PFSK-1 (cell line): ENCODE measurements at regions not wholly inside any gene's neighbourhood (a gene's known extent, or its start where the extent isn't known, plus 50 kb on each side); places are given as distances from the start of the nearest gene placed in this dataset.

Experiments
- FOXP2 ChIP-seq: optimal IDR thresholded peaks from 2 replicates; pipeline ENCODE3; 2011; ENCODE audit warnings: borderline replicate concordance, control low read depth, inconsistent platforms; ENCODE audit not compliant: insufficient read depth; ENCODE audit errors: extremely low read length, extremely low read depth
- POLR2AphosphoS5 ChIP-seq: IDR thresholded peaks from 2 replicates; pipeline ENCODE4 v1.6.1; 2012; ENCODE audit warnings: low read depth, mild to moderate bottlenecking, control low read depth, low read length, moderate library complexity
- REST ChIP-seq, 2 experiments: IDR thresholded peaks; 2 replicates each; pipeline versions ENCODE4 v1.6.1 to v1.8.0; 2011 to 2012; ENCODE audit warnings: low read depth in 2 of 2, low read length in 2 of 2, control low read depth in 1 of 2, inconsistent platforms in 1 of 2, mild to moderate bottlenecking in 1 of 2, moderate library complexity in 1 of 2; ENCODE audit not compliant: insufficient read depth in 1 of 2
- SIN3A ChIP-seq: IDR thresholded peaks from 2 replicates; pipeline ENCODE4 v1.6.1; 2012; ENCODE audit warnings: mild to moderate bottlenecking, low read length, moderate library complexity, borderline replicate concordance; ENCODE audit not compliant: insufficient read depth
- TAF1 ChIP-seq: IDR thresholded peaks from 2 replicates; pipeline ENCODE4 v1.6.1; 2012; ENCODE audit warnings: low read length, control low read depth, borderline replicate concordance; ENCODE audit not compliant: insufficient read depth

- TF ChIP-seq SIN3A: no peak
Measured at GRCh38 chr13:105538346-105538745, 997.1 kb downstream of the EFNB2 start.

GRCh38 chr13:105537113-105537512, 998.3 kb downstream of the EFNB2 start:
- TF ChIP-seq POLR2AphosphoS5 (no peak), FOXP2 (no peak), TAF1 (no peak), SIN3A (no peak), REST (IDR thresholded peaks at IDR 0.05; ENCODE audit: insufficient read depth in 1 of 2, low read depth in 2 of 2, low read length in 2 of 2) (no peak)

- no peak for TF ChIP-seq TAF1
- TF ChIP-seq POLR2AphosphoS5: no peak
- TF ChIP-seq SIN3A: no peak
- TF ChIP-seq REST (IDR thresholded peaks at IDR 0.05; ENCODE audit: insufficient read depth in 1 of 2, low read depth in 2 of 2, low read length in 2 of 2): no peak
- no peak for TF ChIP-seq FOXP2
Measured at GRCh38 chr13:105530468-105530867, 1005.0 kb downstream of the EFNB2 start.

GRCh38 chr13:105527127-105527526, 1008.3 kb downstream of the EFNB2 start:
- TF ChIP-seq REST (IDR thresholded peaks at IDR 0.05; ENCODE audit: insufficient read depth in 1 of 2, low read depth in 2 of 2, low read length in 2 of 2) (no peak), SIN3A (no peak), POLR2AphosphoS5 (no peak), TAF1 (no peak), FOXP2 (no peak)

GRCh38 chr13:105519771-105520170, 1015.7 kb downstream of the EFNB2 start:
- no peak for TF ChIP-seq SIN3A
- no peak for TF ChIP-seq TAF1
- TF ChIP-seq FOXP2: no peak
- TF ChIP-seq REST (IDR thresholded peaks at IDR 0.05; ENCODE audit: insufficient read depth in 1 of 2, low read depth in 2 of 2, low read length in 2 of 2): no peak
- TF ChIP-seq POLR2AphosphoS5: no peak

- no peak for TF ChIP-seq FOXP2
- no peak for TF ChIP-seq SIN3A
- TF ChIP-seq TAF1: no peak
- TF ChIP-seq POLR2AphosphoS5: no peak
- TF ChIP-seq REST (IDR thresholded peaks at IDR 0.05; ENCODE audit: insufficient read depth in 1 of 2, low read depth in 2 of 2, low read length in 2 of 2): no peak
Measured at GRCh38 chr13:105518086-105518485, 1017.4 kb downstream of the EFNB2 start.
